A549 (cell line): ENCODE measurements at regions not wholly inside any gene's neighbourhood (a gene's known extent, or its start where the extent isn't known, plus 50 kb on each side); places are given as distances from the start of the nearest gene placed in this dataset.

Experiments
- ATAC-seq, 2 experiments: fragments of 200-7000 bp in 1 of 2; fragments of >200 bp in 1 of 2; cut with Nextera tagmentation in 1 of 2; cut with Tn5 transposase in 1 of 2; 3 replicates each; pipeline versions ENCODE4 v1.8.0 to v1.9.1; 2018 to 2020; ENCODE audit warnings: mild to moderate bottlenecking in 1 of 2, moderate library complexity in 1 of 2
- CTCF ChIA-PET: fragments of 300-600 bp; sonication (Branson Sonifier 250); formaldehyde crosslinking; extraction: SDS; loops from one replicate; lab custom pipeline; 2021; ENCODE audit warnings: antibody characterized with exemption, inconsistent platforms; lab: Yijun Ruan, JAX
- POLR2A ChIA-PET: fragments of 350-600 bp; formaldehyde crosslinking; extraction: SDS; loops from one replicate; lab custom pipeline; 2021; ENCODE audit warnings: antibody characterized with exemption, inconsistent platforms; lab: Yijun Ruan, JAX
- DNase-seq, 2 experiments: peaks; one replicate each; pipeline versions ENCODE4 v3.0.0 to v3.0.0-alpha.2; 2011 to 2016; ENCODE audit warnings: low read depth in 1 of 2, low spot score in 1 of 2
- FAIRE-seq: peaks from 2 replicates; lab custom pipeline; 2011; peaks lifted over from hg19 to GRCh38; lab: Jason Lieb, UNC
- H3K27ac ChIP-seq, 2 experiments: fragments of >200 bp; sonication (Bioruptor Twin); formaldehyde crosslinking; 3 replicates each; pipeline ENCODE4 v1.5.1; 2016 to 2017
- H3K4me1 ChIP-seq: fragments of >200 bp; sonication (Bioruptor Twin); formaldehyde crosslinking; 3 replicates; pipeline ENCODE4 v1.6.1; 2016
- H3K4me2 ChIP-seq: fragments of >200 bp; sonication (Bioruptor Twin); formaldehyde crosslinking; 3 replicates; pipeline ENCODE4 v1.6.1; 2016
- H3K4me3 ChIP-seq: fragments of >200 bp; sonication (Bioruptor Twin); formaldehyde crosslinking; 3 replicates; pipeline ENCODE4 v1.5.1; 2016
- H3K9me3 ChIP-seq: fragments of >200 bp; sonication (Bioruptor Twin); formaldehyde crosslinking; 3 replicates; pipeline ENCODE4 v1.6.1; 2016
- ATOH8 ChIP-seq: fragments of 250-450 bp; sonication (Bioruptor Pico); IDR thresholded peaks from 2 replicates; pipeline ENCODE4 v1.5.0; 2020; ENCODE audit warnings: low read depth, mild to moderate bottlenecking, moderate library complexity
- BCL3 ChIP-seq: fragments of >200 bp; sonication (Bioruptor Twin); formaldehyde crosslinking; IDR thresholded peaks from 3 replicates; pipeline ENCODE4 v1.6.1; 2016
- BHLHE40 ChIP-seq: IDR thresholded peaks from 2 replicates; pipeline ENCODE4 v1.6.1; 2012; ENCODE audit warnings: low read depth, low read length, inconsistent platforms
- CBX8 ChIP-seq: fragments of 200-600 bp; sonication (generic); IDR thresholded peaks from 2 replicates; pipeline ENCODE4 v1.6.1; 2016
- CEBPB ChIP-seq, 2 experiments: fragments of >200 bp in 1 of 2; sonication (Bioruptor Twin) in 1 of 2; formaldehyde crosslinking in 1 of 2; IDR thresholded peaks; 2 replicates each; pipeline ENCODE4 v1.6.1; 2012 to 2016
- CHD2 ChIP-seq: fragments of 150-350 bp; IDR thresholded peaks from 2 replicates; pipeline ENCODE4 v1.6.1; 2014; ENCODE audit warnings: low read length; ENCODE audit not compliant: partially characterized antibody
- EHF ChIP-seq: fragments of 250-450 bp; sonication (Bioruptor Pico); IDR thresholded peaks from 2 replicates; pipeline ENCODE4 v1.5.0; 2020; ENCODE audit warnings: mild to moderate bottlenecking
- EHMT2 ChIP-seq: fragments of 200-600 bp; sonication (generic); IDR thresholded peaks from 2 replicates; pipeline ENCODE4 v1.6.1; 2016; ENCODE audit warnings: antibody characterized with exemption, low read depth, mild to moderate bottlenecking, moderate library complexity
- EP300 ChIP-seq, 2 experiments: fragments of >200 bp; sonication (Bioruptor Twin); formaldehyde crosslinking; IDR thresholded peaks; 2 replicates in 1 of 2; 3 replicates in 1 of 2; pipeline ENCODE4 v1.6.1; 2016 to 2017
- FOSB ChIP-seq: fragments of 250-450 bp; sonication (Bioruptor Pico); IDR thresholded peaks from 2 replicates; pipeline ENCODE4 v1.5.0; 2020; ENCODE audit warnings: mild to moderate bottlenecking, moderate library complexity
- HDAC2 ChIP-seq: fragments of 200-600 bp; sonication (generic); IDR thresholded peaks from 2 replicates; pipeline ENCODE4 v1.6.1; 2016
- HES2 ChIP-seq: fragments of >200 bp; sonication (Bioruptor Twin); formaldehyde crosslinking; IDR thresholded peaks from 2 replicates; pipeline ENCODE4 v1.6.1; 2016
- HOXB5 ChIP-seq: fragments of 250-450 bp; sonication (Bioruptor Pico); IDR thresholded peaks from 2 replicates; pipeline ENCODE4 v1.5.0; 2020; ENCODE audit warnings: mild to moderate bottlenecking, moderate library complexity
- JUN ChIP-seq, 2 experiments: fragments of >200 bp; sonication (Bioruptor Twin); formaldehyde crosslinking; IDR thresholded peaks; 2 replicates in 1 of 2; 3 replicates in 1 of 2; pipeline ENCODE4 v1.6.1; 2016 to 2017
- KDM1A ChIP-seq: fragments of 200-600 bp; sonication (generic); IDR thresholded peaks from 2 replicates; pipeline ENCODE4 v1.6.1; 2016; ENCODE audit warnings: low read depth, mild to moderate bottlenecking
- MYC ChIP-seq: IDR thresholded peaks from 2 replicates; pipeline ENCODE4 v1.6.1; 2012; ENCODE audit warnings: mild to moderate bottlenecking, inconsistent platforms, low read length, improper control_type of control experiment, borderline replicate concordance
- NFE2L2 ChIP-seq: fragments of 150-350 bp; conservative IDR thresholded peaks from 2 replicates; pipeline ENCODE4 v1.6.1; 2014; ENCODE audit warnings: low read length
- NR3C1 ChIP-seq: fragments of >200 bp; sonication (Bioruptor Twin); formaldehyde crosslinking; IDR thresholded peaks from 3 replicates; pipeline ENCODE4 v1.6.1; 2017
- PBX3 ChIP-seq: IDR thresholded peaks from 2 replicates; pipeline ENCODE4 v1.6.1; 2012
- PHF8 ChIP-seq: fragments of 200-600 bp; sonication (generic); IDR thresholded peaks from 2 replicates; pipeline ENCODE4 v1.6.1; 2016; ENCODE audit warnings: low read depth, mild to moderate bottlenecking, antibody characterized with exemption, moderate library complexity, borderline replicate concordance
- POLR2A ChIP-seq: IDR thresholded peaks from 2 replicates; pipeline ENCODE4 v1.6.1; 2012; ENCODE audit warnings: mild to moderate bottlenecking, low read length
- RARB ChIP-seq: fragments of 250-450 bp; sonication (Bioruptor Pico); IDR thresholded peaks from 2 replicates; pipeline ENCODE4 v1.8.0; 2021; ENCODE audit warnings: mild to moderate bottlenecking, moderate library complexity
- RCOR1 ChIP-seq: fragments of 150-350 bp; IDR thresholded peaks from 2 replicates; pipeline ENCODE4 v1.6.1; 2014; ENCODE audit warnings: antibody characterized with exemption, low read length, low read depth
- RFX5 ChIP-seq: fragments of 450-650 bp; IDR thresholded peaks from 2 replicates; pipeline ENCODE4 v1.7.1; 2014; ENCODE audit warnings: antibody characterized with exemption, mild to moderate bottlenecking, moderate library complexity
- SMC3 ChIP-seq: fragments of >200 bp; sonication (Bioruptor Twin); formaldehyde crosslinking; IDR thresholded peaks from 3 replicates; pipeline ENCODE4 v1.6.1; 2018; ENCODE audit warnings: inconsistent platforms
- SREBF2 ChIP-seq: fragments of 450-650 bp; IDR thresholded peaks from 2 replicates; pipeline ENCODE4 v1.6.1; 2014; ENCODE audit warnings: mild to moderate bottlenecking, moderate library complexity
- TP53 ChIP-seq: fragments of 250-450 bp; sonication (Bioruptor Pico); IDR thresholded peaks from 2 replicates; pipeline ENCODE4 v1.5.0; 2021; ENCODE audit warnings: mild to moderate bottlenecking, moderate library complexity
- ZC3H11A ChIP-seq: fragments of 450-650 bp; IDR thresholded peaks from 2 replicates; pipeline ENCODE4 v1.6.1; 2014; ENCODE audit warnings: antibody characterized with exemption, mild to moderate bottlenecking
- ZFP36 ChIP-seq: fragments of 450-650 bp; IDR thresholded peaks from 2 replicates; pipeline ENCODE4 v1.6.1; 2014; ENCODE audit warnings: borderline replicate concordance; ENCODE audit not compliant: partially characterized antibody
- WGBS: methylation state at CpG from one replicate; pipeline ENCODE4 v1.1.6; 2017; ENCODE audit errors: missing lambda C conversion rate; 5-methylcytosine and 5-hydroxymethylcytosine counted together

GRCh38 chr5:167934551-167934971 lies 356.9 kb upstream of the WWC1 start:
- 8% methylated on average over 15 of the region's 15 CpGs for WGBS
- no peaks in the 10 kb centered on the region; the same call in 2 of the 3 replicates for H3K9me3 ChIP-seq
- no peak overlapping the region for H3K27ac ChIP-seq
- ChIA-PET POLR2A (no interaction called here), CTCF (interaction anchor here (1.6 kb wide), 1 partner anchor 224 kb away, joined by 3 read pairs; no protein-coding TSS in a partner anchor)
- peak overlapping the region; percentile 34 for H3K4me2 ChIP-seq
- FAIRE-seq, result no peak
- H3K4me3 ChIP-seq, result 0 out of 3 replicates have a peak overlapping the region, but pooled peaks have one; percentile 7
- DNase-seq, result no peak
- peak; percentile 64 to 69 for ATAC-seq
- H3K4me1 ChIP-seq, result peaks cover 4% of the 10 kb centered on the region; the same call in 1 of the 3 replicates
- TF ChIP-seq RCOR1, result no peak
- TF ChIP-seq ATOH8 (CRISPR knock-in tag), result no peak
- no peak for TF ChIP-seq PHF8
- no peak for TF ChIP-seq SMC3
- TF ChIP-seq CHD2, result no peak
- TF ChIP-seq TP53, result no peak
- no peak for TF ChIP-seq POLR2A
- TF ChIP-seq JUN (IDR thresholded peaks at IDR 0.05), result no peak
- no peak for TF ChIP-seq EP300 (IDR thresholded peaks at IDR 0.05)
- no peak for TF ChIP-seq FOSB (CRISPR knock-in tag)
- no peak for TF ChIP-seq KDM1A
- no peak for TF ChIP-seq HDAC2
- no peak for TF ChIP-seq CEBPB (IDR thresholded peaks at IDR 0.05)
- no peak for TF ChIP-seq HOXB5 (CRISPR knock-in tag)
- TF ChIP-seq NR3C1, result no peak
- no peak for TF ChIP-seq ZFP36
- TF ChIP-seq HES2, result no peak
- no peak for TF ChIP-seq RFX5

GRCh38 chr5:167936022-167936421 lies 355.4 kb upstream of the WWC1 start:
- Histone ChIP-seq H3K9me3 (no peaks in the 10 kb centered on the region), H3K27ac (no peak overlapping the region), H3K4me3 (no peak overlapping the region), H3K4me1 (peaks cover 4% of the 10 kb centered on the region; the same call in 1 of the 3 replicates), H3K4me2 (no peak overlapping the region)
- ChIA-PET CTCF (interaction anchor here (1.3 to 1.6 kb wide), 2 partner anchors 26 to 225 kb away, joined by 3 read pairs; no protein-coding TSS in a partner anchor), POLR2A (no interaction called here)
- ATAC-seq (no peak), FAIRE-seq (no peak), DNase-seq (no peak)
- TF ChIP-seq BHLHE40 (no peak), CBX8 (no peak), FOSB (CRISPR knock-in tag) (no peak), HDAC2 (no peak), ZC3H11A (no peak), SREBF2 (no peak), EHMT2 (no peak), BCL3 (no peak), EHF (CRISPR knock-in tag) (no peak), NFE2L2 (no peak), PBX3 (no peak), POLR2A (no peak), ATOH8 (CRISPR knock-in tag) (no peak), MYC (no peak), RARB (CRISPR knock-in tag) (no peak)
- 21% methylated on average over 4 of the region's 4 CpGs for WGBS
